ENCODE measurements at regions not wholly inside any gene's neighbourhood (a gene's known extent, or its start where the extent isn't known, plus 50 kb on each side); places are given as distances from the start of the nearest gene placed in this dataset.

- TF ChIP-seq CTCF (IDR thresholded peaks at IDR 0.05) (no peak), ZFX (IDR thresholded peaks at IDR 0.05; ENCODE audit: borderline replicate concordance) (no peak)
- no peak overlapping the region for H3K27ac ChIP-seq
These were observed 302.6 kb upstream of the SLC14A2 start for GRCh38 chr18:45312555-45313126.

GRCh38 chr18:45316127-45316526 lies 299.1 kb upstream of the SLC14A2 start:
- no peak for TF ChIP-seq ZFX (IDR thresholded peaks at IDR 0.05; ENCODE audit: borderline replicate concordance)
- no peak for TF ChIP-seq CTCF (IDR thresholded peaks at IDR 0.05)
- H3K27ac ChIP-seq = no peak overlapping the region

GRCh38 chr18:45317948-45318640 lies 297.2 kb upstream of the SLC14A2 start:
- TF ChIP-seq ZFX (IDR thresholded peaks at IDR 0.05; ENCODE audit: borderline replicate concordance) = no peak
- no peak for TF ChIP-seq CTCF (IDR thresholded peaks at IDR 0.05)
- no peak overlapping the region for H3K27ac ChIP-seq

GRCh38 chr18:45320724-45321123 lies 294.6 kb upstream of the SLC14A2 start:
- no peak overlapping the region for H3K27ac ChIP-seq
- no peak for TF ChIP-seq ZFX (IDR thresholded peaks at IDR 0.05; ENCODE audit: borderline replicate concordance)
- no peak for TF ChIP-seq CTCF (IDR thresholded peaks at IDR 0.05)

- H3K27ac ChIP-seq = no peak overlapping the region
- TF ChIP-seq ZFX (IDR thresholded peaks at IDR 0.05; ENCODE audit: borderline replicate concordance) (no peak), CTCF (IDR thresholded peaks at IDR 0.05) (no peak)
These were observed 293.8 kb upstream of the SLC14A2 start for GRCh38 chr18:45321520-45321919.

- H3K27ac ChIP-seq = no peak overlapping the region
- TF ChIP-seq ZFX (IDR thresholded peaks at IDR 0.05; ENCODE audit: borderline replicate concordance) (no peak), CTCF (IDR thresholded peaks at IDR 0.05) (no peak)
These were observed 292.9 kb upstream of the SLC14A2 start for GRCh38 chr18:45322343-45322742.

- H3K27ac ChIP-seq = no peak overlapping the region
- TF ChIP-seq ZFX (IDR thresholded peaks at IDR 0.05; ENCODE audit: borderline replicate concordance) (no peak), CTCF (IDR thresholded peaks at IDR 0.05) (no peak)
These were observed 291.2 kb upstream of the SLC14A2 start for GRCh38 chr18:45324101-45324494.

Data from 22Rv1 (cell line).